GM13976 (cell line): ENCODE measurements at regions not wholly inside any gene's neighbourhood (a gene's known extent, or its start where the extent isn't known, plus 50 kb on each side); places are given as distances from the start of the nearest gene placed in this dataset.

Experiments
- DNase-seq: peaks from one replicate; pipeline ENCODE4 v3.0.0; 2012; ENCODE audit warnings: low spot score
- in situ Hi-C: fragments of 300-500 bp; cut with MboI; formaldehyde crosslinking; loops from one replicate; pipeline ENCODE4 v1.12.0; 2022; ENCODE audit warnings: low sequenced_read_pairs, mixed read lengths, inconsistent platforms; ENCODE audit not compliant: unreplicated experiment
- TF ChIP-seq, protein P1 (sequence below): IDR thresholded peaks from 2 replicates; pipeline ENCODE4 v1.5.1; 2012; ENCODE audit warnings: borderline replicate concordance, mild to moderate bottlenecking; ENCODE audit not compliant: insufficient read depth; ENCODE audit errors: extremely low read depth, missing control alignments, control extremely low read depth

DNA sequence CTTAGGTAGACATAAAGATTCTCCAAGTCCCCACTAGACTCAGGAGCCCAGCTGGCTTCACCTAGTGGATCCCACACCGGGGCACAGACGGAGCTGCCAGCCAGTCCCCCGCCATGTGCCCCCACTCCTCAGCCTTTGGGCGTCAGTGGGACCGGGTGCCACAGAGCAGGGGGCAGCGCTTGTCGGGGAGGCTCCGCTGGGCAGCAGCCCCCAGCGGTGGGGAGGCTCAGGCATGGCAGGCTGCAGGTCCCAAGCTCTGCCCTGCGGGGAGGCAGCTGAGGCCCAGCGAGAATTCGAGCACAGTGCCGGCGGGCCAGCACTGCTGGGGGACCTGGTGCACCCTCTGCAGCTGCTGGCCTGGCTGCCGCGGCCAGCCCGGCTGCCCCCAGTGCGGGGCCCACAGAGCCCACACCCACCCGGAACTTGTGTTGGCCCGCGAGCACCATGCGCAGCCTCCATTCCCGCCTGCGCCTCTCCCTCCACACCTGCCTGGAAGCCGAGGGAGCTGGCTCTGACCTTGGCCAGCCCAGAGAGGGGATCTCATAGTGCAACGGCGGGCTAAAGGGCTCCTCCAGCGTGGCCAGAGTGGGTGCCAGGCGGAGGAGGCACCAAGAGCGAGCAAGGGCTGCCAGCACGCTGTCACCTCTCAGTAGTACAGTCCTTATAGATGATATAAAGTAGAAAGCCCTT lies 390.7 kb downstream of the PLK2 start:
- no peak for DNase-seq
- in situ Hi-C loops = no loop called here

DNA sequence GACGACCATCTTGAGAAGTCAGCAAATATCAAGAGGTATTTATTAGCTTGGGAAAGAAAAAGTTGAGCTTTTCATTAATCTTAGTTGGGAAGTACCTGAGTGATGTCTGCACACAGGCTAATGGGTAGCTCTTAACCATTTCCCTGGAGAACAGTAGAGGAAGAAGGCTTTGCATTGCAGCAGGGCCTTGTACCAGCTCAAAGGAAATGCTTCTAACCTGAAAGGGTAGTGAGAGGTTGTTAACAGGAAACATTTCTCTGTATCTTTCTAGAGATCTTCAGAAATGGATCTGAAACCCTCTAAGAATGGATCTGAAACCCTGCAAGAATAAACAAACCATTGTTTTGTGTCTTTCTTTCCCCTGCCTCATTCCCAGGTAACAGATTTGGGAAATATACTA lies 393.3 kb downstream of the PLK2 start:
- DNase-seq = no peak
- TF ChIP-seq, protein P1, sequence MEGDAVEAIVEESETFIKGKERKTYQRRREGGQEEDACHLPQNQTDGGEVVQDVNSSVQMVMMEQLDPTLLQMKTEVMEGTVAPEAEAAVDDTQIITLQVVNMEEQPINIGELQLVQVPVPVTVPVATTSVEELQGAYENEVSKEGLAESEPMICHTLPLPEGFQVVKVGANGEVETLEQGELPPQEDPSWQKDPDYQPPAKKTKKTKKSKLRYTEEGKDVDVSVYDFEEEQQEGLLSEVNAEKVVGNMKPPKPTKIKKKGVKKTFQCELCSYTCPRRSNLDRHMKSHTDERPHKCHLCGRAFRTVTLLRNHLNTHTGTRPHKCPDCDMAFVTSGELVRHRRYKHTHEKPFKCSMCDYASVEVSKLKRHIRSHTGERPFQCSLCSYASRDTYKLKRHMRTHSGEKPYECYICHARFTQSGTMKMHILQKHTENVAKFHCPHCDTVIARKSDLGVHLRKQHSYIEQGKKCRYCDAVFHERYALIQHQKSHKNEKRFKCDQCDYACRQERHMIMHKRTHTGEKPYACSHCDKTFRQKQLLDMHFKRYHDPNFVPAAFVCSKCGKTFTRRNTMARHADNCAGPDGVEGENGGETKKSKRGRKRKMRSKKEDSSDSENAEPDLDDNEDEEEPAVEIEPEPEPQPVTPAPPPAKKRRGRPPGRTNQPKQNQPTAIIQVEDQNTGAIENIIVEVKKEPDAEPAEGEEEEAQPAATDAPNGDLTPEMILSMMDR = no peak
- in situ Hi-C loops = no loop called here

More for the DNA sequence above, 390.7 kb downstream of the PLK2 start:
- TF ChIP-seq, protein P1 = no peak

DNA sequence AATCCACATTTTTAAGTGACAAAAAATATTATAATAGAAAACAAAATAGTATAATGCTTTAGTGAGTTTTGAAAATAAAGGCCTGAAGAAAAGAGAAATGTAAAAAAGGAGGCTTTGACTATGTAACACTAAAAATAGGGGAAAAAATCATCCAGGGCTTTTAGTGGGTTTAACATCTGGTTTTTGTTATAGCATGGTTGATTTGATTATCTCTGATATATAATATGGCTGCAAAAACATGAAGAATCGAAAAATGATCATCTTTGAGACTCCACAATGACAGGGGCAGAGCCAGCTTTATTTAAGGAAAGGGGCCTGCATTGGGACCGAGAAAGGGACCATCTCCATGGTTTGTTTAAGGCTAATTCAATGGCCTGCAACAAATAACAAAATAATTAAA lies 393.8 kb downstream of the PLK2 start:
- no peak for DNase-seq
- TF ChIP-seq, protein P1 = no peak
- in situ Hi-C loops = no loop called here

DNA sequence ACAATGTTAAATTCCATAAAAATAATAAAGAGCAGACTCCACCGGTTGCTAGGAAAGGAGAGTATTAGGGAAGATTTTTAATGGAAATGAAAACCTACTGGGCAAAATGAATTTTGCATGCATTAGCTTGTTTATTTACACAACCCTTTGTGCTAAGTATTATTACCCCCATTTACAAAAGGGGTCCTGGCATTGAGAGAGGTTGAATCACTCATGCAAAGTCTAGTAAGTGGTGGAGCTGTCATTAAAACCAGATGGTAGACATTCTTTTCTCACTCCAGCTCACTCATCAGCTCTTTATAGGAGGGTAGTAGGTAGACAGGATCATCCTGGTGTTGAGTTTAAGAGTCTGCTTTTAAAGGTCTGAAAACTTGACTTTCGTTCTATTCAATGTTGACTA lies 395.1 kb downstream of the PLK2 start:
- in situ Hi-C loops = no loop called here
- TF ChIP-seq, protein P1 = no peak
- no peak for DNase-seq

DNA sequence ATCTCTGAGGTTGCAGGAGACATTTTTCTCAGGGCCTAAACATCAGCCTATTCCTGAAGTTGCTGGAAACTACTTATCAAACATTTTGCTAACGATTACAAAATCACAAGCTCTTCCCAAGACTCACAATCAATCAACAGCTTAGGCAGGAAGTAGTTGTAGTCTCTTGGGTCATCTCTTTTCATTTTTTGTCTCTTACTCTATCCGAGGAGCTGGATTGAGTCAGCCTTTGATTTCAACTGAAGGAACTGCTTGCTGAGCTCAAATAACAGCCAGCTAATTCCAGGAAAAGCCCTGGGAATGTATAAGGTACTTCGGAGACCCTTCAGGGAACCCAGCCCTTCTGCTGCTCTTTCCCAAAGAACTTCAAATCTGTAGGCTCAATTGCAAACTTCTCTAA lies 398.9 kb downstream of the PLK2 start:
- in situ Hi-C loops = no loop called here
- TF ChIP-seq, protein P1 = no peak

DNA sequence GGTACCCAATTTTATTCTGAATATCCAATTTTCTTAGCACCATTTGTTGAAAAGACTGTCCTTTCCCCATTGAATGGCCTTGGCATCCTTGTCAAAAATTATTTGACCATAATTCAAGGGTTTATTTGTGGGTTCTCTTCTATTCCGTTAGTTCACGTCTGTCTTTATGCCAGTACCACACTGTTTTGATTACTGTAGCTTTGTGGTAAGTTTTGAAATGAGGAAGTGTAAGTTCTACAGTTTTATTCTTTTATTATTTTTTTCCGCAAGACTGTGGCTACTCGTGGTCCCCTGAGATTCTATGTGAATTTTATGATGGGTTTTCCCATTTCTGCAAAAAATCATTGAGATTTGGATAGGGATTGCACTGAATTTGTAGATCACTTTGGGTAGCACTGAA lies 402.6 kb downstream of the PLK2 start:
- TF ChIP-seq, protein P1 = no peak
- DNase-seq = no peak
- in situ Hi-C loops = no loop called here

More for the DNA sequence above, 398.9 kb downstream of the PLK2 start:
- DNase-seq = no peak
